MM.1S (cell line): ENCODE measurements at regions not wholly inside any gene's neighbourhood (a gene's known extent, or its start where the extent isn't known, plus 50 kb on each side); places are given as distances from the start of the nearest gene placed in this dataset.

Experiments
- DNase-seq: peaks from one replicate; pipeline ENCODE4 v3.0.0-alpha.2; 2015
- H2AFZ ChIP-seq: fragments of 300-600 bp; sonication (generic); 2 replicates; pipeline ENCODE4 v1.6.0; 2016; ENCODE audit warnings: antibody characterized with exemption, low read length
- H3F3A ChIP-seq: fragments of 300-600 bp; sonication (generic); 2 replicates; pipeline ENCODE4 v1.6.1; 2016; ENCODE audit warnings: mild to moderate bottlenecking, antibody characterized with exemption, low read length, moderate library complexity, mixed read lengths; ENCODE audit not compliant: insufficient read depth
- H3K27ac ChIP-seq: fragments of 300-600 bp; sonication (generic); 2 replicates; pipeline ENCODE4 v1.5.1; 2016; ENCODE audit warnings: mild to moderate bottlenecking, low read length
- H3K27me3 ChIP-seq: fragments of 300-600 bp; sonication (generic); replicated peaks from 2 replicates; pipeline ENCODE4 v1.6.0; 2016; ENCODE audit warnings: low read length; ENCODE audit not compliant: insufficient read depth
- H3K36me3 ChIP-seq: fragments of 300-600 bp; sonication (generic); replicated peaks from 2 replicates; pipeline ENCODE4 v1.6.1; 2016; ENCODE audit warnings: mild to moderate bottlenecking, low read length, mixed read lengths; ENCODE audit not compliant: insufficient read depth
- H3K4me1 ChIP-seq: fragments of 300-600 bp; sonication (generic); 2 replicates; pipeline ENCODE4 v1.6.1; 2016; ENCODE audit warnings: low read length, mixed read lengths
- H3K4me2 ChIP-seq: fragments of 300-600 bp; sonication (generic); 2 replicates; pipeline ENCODE4 v1.6.0; 2016; ENCODE audit warnings: low read depth, low read length
- H3K4me3 ChIP-seq: fragments of 300-600 bp; sonication (generic); 2 replicates; pipeline ENCODE4 v1.5.1; 2016; ENCODE audit warnings: low read length, mixed read lengths
- H3K79me2 ChIP-seq: fragments of 300-600 bp; sonication (generic); 2 replicates; pipeline ENCODE4 v1.6.1; 2016; ENCODE audit warnings: mixed run types, low read length, mixed read lengths
- H3K9ac ChIP-seq: fragments of 300-600 bp; sonication (generic); 2 replicates; pipeline ENCODE4 v1.6.1; 2016; ENCODE audit warnings: low read length, mixed read lengths
- H3K9me2 ChIP-seq: fragments of 300-600 bp; sonication (generic); replicated peaks from 2 replicates; pipeline ENCODE4 v1.6.1; 2016; ENCODE audit warnings: mild to moderate bottlenecking, low read length, mixed read lengths; ENCODE audit not compliant: insufficient read depth
- H3K9me3 ChIP-seq: fragments of 300-600 bp; sonication (generic); replicated peaks from 2 replicates; pipeline ENCODE4 v1.6.1; 2016; ENCODE audit warnings: mild to moderate bottlenecking, low read length, mixed read lengths; ENCODE audit not compliant: insufficient read depth
- H4K20me1 ChIP-seq: fragments of 300-600 bp; sonication (generic); 2 replicates; pipeline ENCODE4 v1.6.1; 2016; ENCODE audit warnings: mild to moderate bottlenecking, low read length, moderate library complexity, mixed read lengths; ENCODE audit not compliant: insufficient read depth
- EZH2 ChIP-seq: fragments of 300-600 bp; sonication (generic); optimal IDR thresholded peaks from 2 replicates; pipeline ENCODE3; 2017; ENCODE audit warnings: low read depth, mild to moderate bottlenecking, antibody characterized with exemption, low read length, mixed read lengths
- EZH2phosphoT487 ChIP-seq: fragments of 300-600 bp; sonication (generic); IDR thresholded peaks from 2 replicates; pipeline ENCODE4 v1.6.1; 2018; ENCODE audit warnings: antibody characterized with exemption, low read length
- TF ChIP-seq, protein P1 (sequence below): fragments of 300-600 bp; sonication (generic); IDR thresholded peaks from 2 replicates; pipeline ENCODE4 v1.5.1; 2016; ENCODE audit warnings: antibody characterized with exemption, low read length, mixed read lengths

DNA sequence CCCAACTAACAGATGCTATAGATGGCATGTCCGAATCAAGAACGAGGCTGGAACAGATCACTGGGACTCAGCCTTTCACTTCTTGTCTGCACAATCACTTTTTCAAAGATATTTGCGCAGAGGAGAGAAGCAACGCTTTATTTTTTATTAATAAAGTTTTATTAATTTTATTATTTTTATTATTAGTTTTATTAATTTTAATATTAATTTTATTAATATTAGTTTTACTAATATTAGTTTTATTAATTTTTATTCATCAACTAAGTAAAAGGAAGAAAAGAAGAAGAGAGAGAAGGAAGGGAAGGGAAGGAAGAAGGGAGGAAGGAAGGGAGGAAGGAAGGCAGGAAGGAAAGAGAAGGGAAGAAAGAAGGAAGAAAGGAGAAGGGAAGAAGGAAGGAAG, 236.4 kb upstream of the HHIP start:
- Histone ChIP-seq H3K4me3 (no peak overlapping the region), H2AFZ (no peak overlapping the region), H3F3A (no peaks in the 10 kb centered on the region), H4K20me1 (no peaks in the 10 kb centered on the region), H3K4me1 (peaks cover 9% of the 10 kb centered on the region; the same call in 1 of the 2 replicates), H3K9ac (no peak overlapping the region), H3K4me2 (no peak overlapping the region), H3K9me2 (no peaks in the 10 kb centered on the region), H3K27me3 (no peaks in the 10 kb centered on the region), H3K9me3 (no peaks in the 10 kb centered on the region), H3K79me2 (no peaks in the 10 kb centered on the region), H3K36me3 (no peaks in the 10 kb centered on the region), H3K27ac (no peak overlapping the region)
- no peak for DNase-seq
- TF ChIP-seq, protein P1, sequence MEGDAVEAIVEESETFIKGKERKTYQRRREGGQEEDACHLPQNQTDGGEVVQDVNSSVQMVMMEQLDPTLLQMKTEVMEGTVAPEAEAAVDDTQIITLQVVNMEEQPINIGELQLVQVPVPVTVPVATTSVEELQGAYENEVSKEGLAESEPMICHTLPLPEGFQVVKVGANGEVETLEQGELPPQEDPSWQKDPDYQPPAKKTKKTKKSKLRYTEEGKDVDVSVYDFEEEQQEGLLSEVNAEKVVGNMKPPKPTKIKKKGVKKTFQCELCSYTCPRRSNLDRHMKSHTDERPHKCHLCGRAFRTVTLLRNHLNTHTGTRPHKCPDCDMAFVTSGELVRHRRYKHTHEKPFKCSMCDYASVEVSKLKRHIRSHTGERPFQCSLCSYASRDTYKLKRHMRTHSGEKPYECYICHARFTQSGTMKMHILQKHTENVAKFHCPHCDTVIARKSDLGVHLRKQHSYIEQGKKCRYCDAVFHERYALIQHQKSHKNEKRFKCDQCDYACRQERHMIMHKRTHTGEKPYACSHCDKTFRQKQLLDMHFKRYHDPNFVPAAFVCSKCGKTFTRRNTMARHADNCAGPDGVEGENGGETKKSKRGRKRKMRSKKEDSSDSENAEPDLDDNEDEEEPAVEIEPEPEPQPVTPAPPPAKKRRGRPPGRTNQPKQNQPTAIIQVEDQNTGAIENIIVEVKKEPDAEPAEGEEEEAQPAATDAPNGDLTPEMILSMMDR, result no peak
- TF ChIP-seq EZH2 (no peak), EZH2phosphoT487 (no peak)

DNA sequence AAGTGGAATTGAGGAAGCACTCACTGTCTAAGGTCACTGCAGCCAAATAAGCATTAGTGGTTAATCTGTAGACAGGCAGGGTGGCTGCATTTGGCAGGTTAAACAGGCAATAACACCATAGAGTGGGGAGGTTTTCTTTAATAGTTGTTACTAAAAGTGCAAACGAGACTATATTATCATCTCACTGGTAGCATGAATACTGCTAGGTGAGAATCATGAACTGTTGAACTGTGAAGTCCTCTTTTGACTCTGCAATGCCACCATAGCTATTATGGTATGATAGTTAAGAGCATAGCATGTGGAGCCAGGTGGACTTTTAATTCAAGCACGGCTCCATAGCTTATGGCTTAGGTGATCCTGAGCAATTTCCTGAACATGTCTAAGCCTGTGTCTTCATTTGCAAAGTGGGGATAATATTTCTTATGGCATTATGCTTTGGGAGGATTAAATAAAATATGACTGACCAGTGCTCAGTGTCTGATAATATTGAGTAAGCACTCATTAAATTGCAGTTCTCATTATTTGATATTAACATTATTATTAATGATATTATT, 235.6 kb upstream of the HHIP start:
- Histone ChIP-seq H2AFZ (no peak overlapping the region), H3K9ac (no peak overlapping the region), H3K9me2 (no peaks in the 10 kb centered on the region), H3K4me1 (peaks cover 9% of the 10 kb centered on the region; the same call in 1 of the 2 replicates), H3K27me3 (no peaks in the 10 kb centered on the region), H3K9me3 (no peaks in the 10 kb centered on the region), H3K79me2 (no peaks in the 10 kb centered on the region), H3K36me3 (no peaks in the 10 kb centered on the region), H4K20me1 (no peaks in the 10 kb centered on the region), H3F3A (no peaks in the 10 kb centered on the region), H3K4me3 (no peak overlapping the region), H3K4me2 (no peak overlapping the region), H3K27ac (no peak overlapping the region)
- TF ChIP-seq EZH2phosphoT487, result no peak
- TF ChIP-seq, protein P1, result no peak
- no peak for TF ChIP-seq EZH2
- DNase-seq, result no peak

DNA sequence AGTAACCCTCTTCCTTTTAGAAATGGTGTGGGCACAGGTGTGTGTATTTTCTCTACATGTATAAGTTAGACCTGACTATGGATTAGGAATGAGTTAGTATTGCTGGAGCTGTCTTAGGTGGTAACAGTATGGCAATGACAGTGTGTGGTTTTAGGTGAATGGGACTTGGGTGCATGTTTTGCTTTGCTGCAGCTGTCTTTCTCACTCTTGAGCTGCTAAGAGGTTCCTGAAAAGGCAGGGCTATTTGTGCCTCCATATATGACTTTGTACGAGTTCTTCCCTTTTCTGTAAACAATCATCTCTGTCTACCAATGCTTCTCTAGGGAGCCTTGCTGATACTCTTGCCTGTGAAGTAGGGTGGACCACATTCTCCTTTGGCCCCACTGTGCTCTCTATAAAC, 234.8 kb upstream of the HHIP start:
- no peak overlapping the region for H2AFZ ChIP-seq
- no peak overlapping the region for H3K27ac ChIP-seq
- no peaks in the 10 kb centered on the region for H3F3A ChIP-seq
- no peaks in the 10 kb centered on the region for H3K79me2 ChIP-seq
- no peak for TF ChIP-seq EZH2
- no peak for TF ChIP-seq EZH2phosphoT487
- TF ChIP-seq, protein P1, result no peak
- H3K4me1 ChIP-seq, result peaks cover 9% of the 10 kb centered on the region; the same call in 1 of the 2 replicates
- H3K27me3 ChIP-seq, result no peaks in the 10 kb centered on the region
- DNase-seq, result no peak
- no peak overlapping the region for H3K4me2 ChIP-seq
- no peaks in the 10 kb centered on the region for H4K20me1 ChIP-seq
- no peaks in the 10 kb centered on the region for H3K9me2 ChIP-seq
- no peaks in the 10 kb centered on the region for H3K9me3 ChIP-seq
- H3K36me3 ChIP-seq, result no peaks in the 10 kb centered on the region
- H3K4me3 ChIP-seq, result no peak overlapping the region
- no peak overlapping the region for H3K9ac ChIP-seq
